Neuronal stem cell (in vitro differentiated cells): ENCODE measurements at regions not wholly inside any gene's neighbourhood (a gene's known extent, or its start where the extent isn't known, plus 50 kb on each side); places are given as distances from the start of the nearest gene placed in this dataset.

Experiments used
- DNase-seq: peaks from one replicate; pipeline ENCODE4 v3.0.0-alpha.2; 2013; ENCODE audit warnings: low spot score
- H2AFZ ChIP-seq: one replicate; pipeline ENCODE4 v1.6.1; 2013; ENCODE audit warnings: mild to moderate bottlenecking, low read length, inconsistent platforms
- H2AK5ac ChIP-seq: 2 replicates; pipeline ENCODE4 v1.6.1; 2013; ENCODE audit warnings: low read depth, mild to moderate bottlenecking, inconsistent platforms, low read length, moderate library complexity, mixed read lengths
- H2BK120ac ChIP-seq: 2 replicates; pipeline ENCODE4 v1.6.1; 2013; ENCODE audit warnings: low read depth, mild to moderate bottlenecking, inconsistent platforms, low read length, moderate library complexity, mixed read lengths
- H2BK12ac ChIP-seq: one replicate; pipeline ENCODE4 v1.6.1; 2013; ENCODE audit warnings: low read length, inconsistent platforms
- H2BK15ac ChIP-seq: 2 replicates; pipeline ENCODE4 v1.6.1; 2013; ENCODE audit warnings: mild to moderate bottlenecking, low read length, inconsistent platforms, mixed read lengths
- H2BK5ac ChIP-seq: one replicate; pipeline ENCODE4 v1.6.1; 2013; ENCODE audit warnings: inconsistent platforms, mild to moderate bottlenecking, low read length, moderate library complexity
- H3K14ac ChIP-seq: one replicate; pipeline ENCODE4 v1.6.1; 2013; ENCODE audit warnings: low read length, inconsistent platforms
- H3K18ac ChIP-seq: 2 replicates; pipeline ENCODE4 v1.6.1; 2013; ENCODE audit warnings: low read length, inconsistent platforms
- H3K23ac ChIP-seq: 2 replicates; pipeline ENCODE4 v1.6.1; 2013; ENCODE audit warnings: low read depth, mild to moderate bottlenecking, mixed read lengths, low read length, inconsistent platforms; ENCODE audit not compliant: poor library complexity
- H3K27ac ChIP-seq: replicated peaks from 3 replicates; pipeline ENCODE4 v1.5.1; 2013; ENCODE audit warnings: low read length, inconsistent platforms
- H3K27me3 ChIP-seq, 3 experiments: 2 replicates each; pipeline ENCODE4 v1.6.1; 2013; ENCODE audit warnings: low read length in 3 of 3, mild to moderate bottlenecking in 2 of 3, inconsistent platforms in 1 of 3, low read depth in 1 of 3, mixed read lengths in 1 of 3, moderate library complexity in 1 of 3; ENCODE audit not compliant: control insufficient read depth in 3 of 3, insufficient read depth in 3 of 3
- H3K36me3 ChIP-seq, 2 donors: replicated peaks in 1 of 2; 2 replicates each; pipeline ENCODE4 v1.6.1; 2013; ENCODE audit warnings: low read length in 2 of 2; ENCODE audit not compliant: control insufficient read depth in 2 of 2, insufficient read depth in 2 of 2
- H3K4ac ChIP-seq: 2 replicates; pipeline ENCODE4 v1.6.1; 2013; ENCODE audit warnings: inconsistent platforms, mild to moderate bottlenecking, low read length, moderate library complexity
- H3K4me1 ChIP-seq, 2 donors: 1 replicate in 1 of 2; 2 replicates in 1 of 2; pipeline ENCODE4 v1.6.1; 2013; ENCODE audit warnings: low read length in 2 of 2, low read depth in 1 of 2; ENCODE audit not compliant: control insufficient read depth in 2 of 2, insufficient read depth in 1 of 2
- H3K4me2 ChIP-seq: one replicate; pipeline ENCODE4 v1.6.1; 2013; ENCODE audit warnings: mild to moderate bottlenecking, low read length, inconsistent platforms; ENCODE audit not compliant: insufficient read depth, poor library complexity, severe bottlenecking
- H3K4me3 ChIP-seq, 2 donors: 2 replicates each; pipeline ENCODE4 v1.5.1; 2013; ENCODE audit warnings: low read length in 2 of 2, mild to moderate bottlenecking in 2 of 2, inconsistent platforms in 1 of 2, moderate library complexity in 1 of 2
- H3K79me1 ChIP-seq: one replicate; pipeline ENCODE4 v1.6.1; 2013; ENCODE audit warnings: low read depth, mild to moderate bottlenecking, inconsistent platforms, low read length, moderate library complexity
- H3K9ac ChIP-seq: one replicate; pipeline ENCODE4 v1.6.1; 2013; ENCODE audit warnings: mild to moderate bottlenecking, low read depth, low read length, inconsistent platforms; ENCODE audit not compliant: poor library complexity
- H3K9me3 ChIP-seq, 2 donors: replicated peaks in 1 of 2; 2 replicates each; pipeline versions ENCODE3 to v1.6.1; 2013; ENCODE audit warnings: low read length in 2 of 2, mild to moderate bottlenecking in 2 of 2, inconsistent platforms in 1 of 2, low read depth in 1 of 2, mixed read lengths in 1 of 2, moderate library complexity in 1 of 2; ENCODE audit not compliant: control insufficient read depth in 2 of 2, insufficient read depth in 1 of 2
- H4K8ac ChIP-seq: one replicate; pipeline ENCODE4 v1.6.1; 2013; ENCODE audit warnings: low read depth, mild to moderate bottlenecking, inconsistent platforms, low read length, moderate library complexity
- H4K91ac ChIP-seq: one replicate; pipeline ENCODE4 v1.6.1; 2013; ENCODE audit warnings: low read length, low read depth, mild to moderate bottlenecking, inconsistent platforms; ENCODE audit not compliant: poor library complexity
- WGBS, 2 donors: extraction: QIAGEN DNeasy Blood & Tissue Kit; methylation state at CpG; one replicate each; pipeline ENCODE4 v1.1.7; 2013; ENCODE audit warnings: missing lambda C conversion rate in 2 of 2, mixed read lengths in 1 of 2; ENCODE audit not compliant: insufficient read length in 2 of 2, insufficient replicate concordance in 1 of 2; ENCODE audit errors: extremely low coverage in 2 of 2; 5-methylcytosine and 5-hydroxymethylcytosine counted together

GRCh38 chr5:60338846-60339245 is 361.1 kb downstream of the DEPDC1B start:
- Histone ChIP-seq H2BK15ac (no peak overlapping the region), H3K4me1 (no peaks in the 10 kb centered on the region), H3K79me1 (no peaks in the 10 kb centered on the region), H3K23ac (no peak overlapping the region), H3K36me3 (no peaks in the 10 kb centered on the region), H3K4ac (no peak overlapping the region), H3K4me2 (no peak overlapping the region), H4K91ac (no peak overlapping the region), H2BK12ac (no peak overlapping the region), H2AFZ (no peak overlapping the region), H3K4me3 (no peak overlapping the region), H3K27ac (no peak overlapping the region), H3K18ac (no peak overlapping the region), H3K27me3 (no peaks in the 10 kb centered on the region), H2BK5ac (no peak overlapping the region), H3K9me3 (no peaks in the 10 kb centered on the region), H3K9ac (no peak overlapping the region), H4K8ac (no peak overlapping the region), H3K14ac (no peak overlapping the region), H2BK120ac (no peak overlapping the region), H2AK5ac (no peak overlapping the region)
- no CpG with 5 or more reads among the region's 3 CpGs for WGBS, 2 donors
- DNase-seq = no peak

- Histone ChIP-seq H3K18ac (no peak overlapping the region), H3K14ac (no peak overlapping the region), H2BK15ac (no peak overlapping the region), H3K4ac (no peak overlapping the region), H3K79me1 (no peaks in the 10 kb centered on the region), H3K4me3 (no peak overlapping the region), H3K9me3 (no peaks in the 10 kb centered on the region), H3K4me1 (no peaks in the 10 kb centered on the region), H3K23ac (no peak overlapping the region), H2AFZ (no peak overlapping the region), H2BK5ac (no peak overlapping the region), H4K8ac (no peak overlapping the region), H2BK12ac (no peak overlapping the region), H3K4me2 (no peak overlapping the region), H3K9ac (no peak overlapping the region), H4K91ac (no peak overlapping the region), H2BK120ac (no peak overlapping the region), H3K27me3 (no peaks in the 10 kb centered on the region), H3K36me3 (no peaks in the 10 kb centered on the region), H3K27ac (no peak overlapping the region), H2AK5ac (no peak overlapping the region)
- no peak for DNase-seq
These were observed 363.5 kb downstream of the DEPDC1B start for GRCh38 chr5:60336491-60336890.

- H3K14ac ChIP-seq = no peak overlapping the region
- DNase-seq = no peak
- H3K9ac ChIP-seq = no peak overlapping the region
- H3K79me1 ChIP-seq = no peaks in the 10 kb centered on the region
- H3K9me3 ChIP-seq = no peaks in the 10 kb centered on the region
- H3K27ac ChIP-seq = no peak overlapping the region
- no peak overlapping the region for H2BK12ac ChIP-seq
- no peak overlapping the region for H3K18ac ChIP-seq
- no peak overlapping the region for H2AFZ ChIP-seq
- H3K4me2 ChIP-seq = no peak overlapping the region
- WGBS, 2 donors = no CpG with 5 or more reads among the region's 2 CpGs
- no peak overlapping the region for H2BK5ac ChIP-seq
- H3K4me1 ChIP-seq = no peaks in the 10 kb centered on the region
- no peak overlapping the region for H2AK5ac ChIP-seq
- no peak overlapping the region for H2BK15ac ChIP-seq
- no peak overlapping the region for H2BK120ac ChIP-seq
- H3K23ac ChIP-seq = no peak overlapping the region
- no peaks in the 10 kb centered on the region for H3K36me3 ChIP-seq
- no peak overlapping the region for H4K8ac ChIP-seq
- no peaks in the 10 kb centered on the region for H3K27me3 ChIP-seq
- no peak overlapping the region for H4K91ac ChIP-seq
- no peak overlapping the region for H3K4me3 ChIP-seq
- H3K4ac ChIP-seq = no peak overlapping the region
These were observed 364.1 kb downstream of the DEPDC1B start for GRCh38 chr5:60335913-60336312.

GRCh38 chr5:60334281-60334713 is 365.7 kb downstream of the DEPDC1B start:
- H4K8ac ChIP-seq = no peak overlapping the region
- WGBS, 2 donors = no CpG with 5 or more reads among the region's 2 CpGs

More at GRCh38 chr5:60334281-60334713, 365.7 kb downstream of the DEPDC1B start:
- DNase-seq = no peak
- H3K79me1 ChIP-seq = no peaks in the 10 kb centered on the region
- no peak overlapping the region for H2BK5ac ChIP-seq
- no peak overlapping the region for H3K23ac ChIP-seq
- H2AFZ ChIP-seq = no peak overlapping the region
- no peak overlapping the region for H2BK120ac ChIP-seq
- H3K4ac ChIP-seq = no peak overlapping the region
- no peak overlapping the region for H3K18ac ChIP-seq
- no peaks in the 10 kb centered on the region for H3K4me1 ChIP-seq
- no peak overlapping the region for H3K4me3 ChIP-seq
- no peak overlapping the region for H3K27ac ChIP-seq
- H3K4me2 ChIP-seq = no peak overlapping the region
- no peaks in the 10 kb centered on the region for H3K27me3 ChIP-seq
- no peaks in the 10 kb centered on the region for H3K36me3 ChIP-seq
- H2AK5ac ChIP-seq = no peak overlapping the region
- no peak overlapping the region for H2BK12ac ChIP-seq
- H3K9ac ChIP-seq = no peak overlapping the region
- H4K91ac ChIP-seq = no peak overlapping the region
- no peak overlapping the region for H3K14ac ChIP-seq
- no peak overlapping the region for H2BK15ac ChIP-seq
- H3K9me3 ChIP-seq = no peaks in the 10 kb centered on the region
